ENCODE measurements at regions not wholly inside any gene's neighbourhood (a gene's known extent, or its start where the extent isn't known, plus 50 kb on each side); places are given as distances from the start of the nearest gene placed in this dataset.
"Not testable (repeated sequence)": the region's sequence is repeated elsewhere in the genome, so short reads cannot be mapped to it uniquely, and the experiment has no call there.

GRCh38 chr5:88615767-88616166, 267.2 kb downstream of the MEF2C start:
- H3K4me1 ChIP-seq (ENCODE audit: control insufficient read depth, low read length); H3K9me2 ChIP-seq (replicated peaks; ENCODE audit: control insufficient read depth, low read length); H3K4me3 ChIP-seq (ENCODE audit: low read length); H3K27me3 ChIP-seq (ENCODE audit: control insufficient read depth, low read length); H4K20me1 ChIP-seq (ENCODE audit: control insufficient read depth, insufficient read depth, low read depth, low read length); H3F3A ChIP-seq (ENCODE audit: control insufficient read depth, insufficient read depth); H3K27ac ChIP-seq (ENCODE audit: low read depth, low read length); H3K79me2 ChIP-seq (ENCODE audit: control insufficient read depth, low read length); H3K9me3 ChIP-seq (ENCODE audit: control insufficient read depth, insufficient read depth, low read length); H3K36me3 ChIP-seq (ENCODE audit: control insufficient read depth, low read length); H3K4me2 ChIP-seq (ENCODE audit: low read length): not testable (repeated sequence)

GRCh38 chr5:88613051-88613450, 269.9 kb downstream of the MEF2C start:
- Histone ChIP-seq H3K9me2 (replicated peaks; ENCODE audit: control insufficient read depth, low read length) (no peaks in the 10 kb centered on the region), H3K27me3 (ENCODE audit: control insufficient read depth, low read length) (no peaks in the 10 kb centered on the region), H3K36me3 (ENCODE audit: control insufficient read depth, low read length) (no peaks in the 10 kb centered on the region), H3K4me3 (ENCODE audit: low read length) (no peak overlapping the region), H4K20me1 (ENCODE audit: control insufficient read depth, insufficient read depth, low read depth, low read length) (no peaks in the 10 kb centered on the region), H3K4me1 (ENCODE audit: control insufficient read depth, low read length) (no peaks in the 10 kb centered on the region), H3F3A (ENCODE audit: control insufficient read depth, insufficient read depth) (no peaks in the 10 kb centered on the region), H3K9me3 (ENCODE audit: control insufficient read depth, insufficient read depth, low read length) (no peaks in the 10 kb centered on the region), H3K4me2 (ENCODE audit: low read length) (no peak overlapping the region), H3K79me2 (ENCODE audit: control insufficient read depth, low read length) (no peaks in the 10 kb centered on the region), H3K27ac (ENCODE audit: low read depth, low read length) (no peak overlapping the region)
- TF ChIP-seq CTCF (IDR thresholded peaks at IDR 0.05; ENCODE audit: low read depth, low read length, poor library complexity, severe bottlenecking) (no peak), EZH2phosphoT487 (IDR thresholded peaks at IDR 0.05; ENCODE audit: borderline replicate concordance, low read length) (no peak)

GRCh38 chr5:88610586-88610985, 272.4 kb downstream of the MEF2C start:
- no peaks in the 10 kb centered on the region for H3K79me2 ChIP-seq (ENCODE audit: control insufficient read depth, low read length)
- H4K20me1 ChIP-seq (ENCODE audit: control insufficient read depth, insufficient read depth, low read depth, low read length): no peaks in the 10 kb centered on the region
- H3K27ac ChIP-seq (ENCODE audit: low read depth, low read length): no peak overlapping the region
- no peaks in the 10 kb centered on the region for H3K36me3 ChIP-seq (ENCODE audit: control insufficient read depth, low read length)
- H3K4me1 ChIP-seq (ENCODE audit: control insufficient read depth, low read length): no peaks in the 10 kb centered on the region
- H3F3A ChIP-seq (ENCODE audit: control insufficient read depth, insufficient read depth): no peaks in the 10 kb centered on the region
- no peaks in the 10 kb centered on the region for H3K27me3 ChIP-seq (ENCODE audit: control insufficient read depth, low read length)
- TF ChIP-seq EZH2phosphoT487 (IDR thresholded peaks at IDR 0.05; ENCODE audit: borderline replicate concordance, low read length): no peak
- TF ChIP-seq CTCF (IDR thresholded peaks at IDR 0.05; ENCODE audit: low read depth, low read length, poor library complexity, severe bottlenecking): no peak
- no peaks in the 10 kb centered on the region for H3K9me3 ChIP-seq (ENCODE audit: control insufficient read depth, insufficient read depth, low read length)
- no peak overlapping the region for H3K4me2 ChIP-seq (ENCODE audit: low read length)
- H3K9me2 ChIP-seq (replicated peaks; ENCODE audit: control insufficient read depth, low read length): no peaks in the 10 kb centered on the region
- no peak overlapping the region for H3K4me3 ChIP-seq (ENCODE audit: low read length)

- H3K4me2 ChIP-seq (ENCODE audit: low read length): no peak overlapping the region
- no peaks in the 10 kb centered on the region for H3K36me3 ChIP-seq (ENCODE audit: control insufficient read depth, low read length)
- H3K9me3 ChIP-seq (ENCODE audit: control insufficient read depth, insufficient read depth, low read length): no peaks in the 10 kb centered on the region
- no peaks in the 10 kb centered on the region for H4K20me1 ChIP-seq (ENCODE audit: control insufficient read depth, insufficient read depth, low read depth, low read length)
- no peaks in the 10 kb centered on the region for H3F3A ChIP-seq (ENCODE audit: control insufficient read depth, insufficient read depth)
- no peaks in the 10 kb centered on the region for H3K4me1 ChIP-seq (ENCODE audit: control insufficient read depth, low read length)
- no peaks in the 10 kb centered on the region for H3K79me2 ChIP-seq (ENCODE audit: control insufficient read depth, low read length)
- H3K27me3 ChIP-seq (ENCODE audit: control insufficient read depth, low read length): no peaks in the 10 kb centered on the region
- H3K27ac ChIP-seq (ENCODE audit: low read depth, low read length): no peak overlapping the region
- H3K4me3 ChIP-seq (ENCODE audit: low read length): no peak overlapping the region
- TF ChIP-seq EZH2phosphoT487 (IDR thresholded peaks at IDR 0.05; ENCODE audit: borderline replicate concordance, low read length): no peak
- no peak for TF ChIP-seq CTCF (IDR thresholded peaks at IDR 0.05; ENCODE audit: low read depth, low read length, poor library complexity, severe bottlenecking)
- no peaks in the 10 kb centered on the region for H3K9me2 ChIP-seq (replicated peaks; ENCODE audit: control insufficient read depth, low read length)
These were observed 275.5 kb downstream of the MEF2C start for GRCh38 chr5:88607492-88607891.

Data from DOHH2 (cell line).